EL (cell line): ENCODE measurements at regions not wholly inside any gene's neighbourhood (a gene's known extent, or its start where the extent isn't known, plus 50 kb on each side); places are given as distances from the start of the nearest gene placed in this dataset.

Experiments used
- DNase-seq: peaks from one replicate; pipeline ENCODE4 v3.0.0-alpha.2; 2016

GRCh38 chr15:98568382-98569017, 79.8 kb upstream of the IGF1R start:
- no peak for DNase-seq

GRCh38 chr15:98570119-98570518, 78.2 kb upstream of the IGF1R start:
- no peak for DNase-seq

GRCh38 chr15:98580572-98580971, 67.8 kb upstream of the IGF1R start:
- peak; percentile 4 for DNase-seq

- no peak for DNase-seq
Measured at GRCh38 chr15:98581715-98582114, 66.6 kb upstream of the IGF1R start.

GRCh38 chr15:98582900-98583554, 65.3 kb upstream of the IGF1R start:
- DNase-seq, result no peak

GRCh38 chr15:98583771-98584430, 64.4 kb upstream of the IGF1R start:
- no peak for DNase-seq

- DNase-seq, result no peak
Measured at GRCh38 chr15:98586066-98586465, 62.3 kb upstream of the IGF1R start.

GRCh38 chr15:98592136-98592535, 56.2 kb upstream of the IGF1R start:
- DNase-seq, result no peak

GRCh38 chr15:98596131-98596530, 52.2 kb upstream of the IGF1R start:
- DNase-seq, result no peak

GRCh38 chr15:98596885-98597392, 51.4 kb upstream of the IGF1R start:
- DNase-seq, result no peak

GRCh38 chr15:98597666-98598065, 50.7 kb upstream of the IGF1R start:
- peak; percentile 4 for DNase-seq
